ENCODE measurements at regions not wholly inside any gene's neighbourhood (a gene's known extent, or its start where the extent isn't known, plus 50 kb on each side); places are given as distances from the start of the nearest gene placed in this dataset.

DNA sequence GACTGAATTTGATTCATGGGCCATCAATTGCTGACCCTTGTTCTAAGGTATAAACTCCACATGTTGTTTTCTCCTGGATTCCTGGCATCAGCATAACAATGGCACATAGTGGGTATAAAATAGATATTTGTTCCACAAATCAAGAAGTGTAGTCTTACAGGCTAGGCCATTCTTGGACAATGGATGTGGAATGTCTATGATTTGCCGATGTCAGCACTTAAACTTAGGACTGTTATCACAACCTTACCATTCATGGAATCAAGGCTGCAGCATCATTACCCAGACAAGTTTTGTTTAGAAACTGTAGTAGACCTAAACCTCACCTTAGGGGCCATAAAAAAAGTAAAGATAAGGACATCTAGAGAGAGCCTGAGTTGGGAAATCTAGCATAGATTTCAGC is 680.0 kb downstream of the BRINP1 start:
- TF ChIP-seq POLR2A (IDR thresholded peaks at IDR 0.05; ENCODE audit: low read length) (no peak), JUNB (IDR thresholded peaks at IDR 0.05) (no peak), RFX5 (IDR thresholded peaks at IDR 0.05) (no peak), ZFP36 (IDR thresholded peaks at IDR 0.05; ENCODE audit: borderline replicate concordance, partially characterized antibody) (no peak), CEBPB (IDR thresholded peaks at IDR 0.05) (no peak), KDM5A (IDR thresholded peaks at IDR 0.05) (no peak)
- TF ChIP-seq, protein P1, sequence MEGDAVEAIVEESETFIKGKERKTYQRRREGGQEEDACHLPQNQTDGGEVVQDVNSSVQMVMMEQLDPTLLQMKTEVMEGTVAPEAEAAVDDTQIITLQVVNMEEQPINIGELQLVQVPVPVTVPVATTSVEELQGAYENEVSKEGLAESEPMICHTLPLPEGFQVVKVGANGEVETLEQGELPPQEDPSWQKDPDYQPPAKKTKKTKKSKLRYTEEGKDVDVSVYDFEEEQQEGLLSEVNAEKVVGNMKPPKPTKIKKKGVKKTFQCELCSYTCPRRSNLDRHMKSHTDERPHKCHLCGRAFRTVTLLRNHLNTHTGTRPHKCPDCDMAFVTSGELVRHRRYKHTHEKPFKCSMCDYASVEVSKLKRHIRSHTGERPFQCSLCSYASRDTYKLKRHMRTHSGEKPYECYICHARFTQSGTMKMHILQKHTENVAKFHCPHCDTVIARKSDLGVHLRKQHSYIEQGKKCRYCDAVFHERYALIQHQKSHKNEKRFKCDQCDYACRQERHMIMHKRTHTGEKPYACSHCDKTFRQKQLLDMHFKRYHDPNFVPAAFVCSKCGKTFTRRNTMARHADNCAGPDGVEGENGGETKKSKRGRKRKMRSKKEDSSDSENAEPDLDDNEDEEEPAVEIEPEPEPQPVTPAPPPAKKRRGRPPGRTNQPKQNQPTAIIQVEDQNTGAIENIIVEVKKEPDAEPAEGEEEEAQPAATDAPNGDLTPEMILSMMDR (IDR thresholded peaks at IDR 0.05): no peak
- TF ChIP-seq, protein P2, sequence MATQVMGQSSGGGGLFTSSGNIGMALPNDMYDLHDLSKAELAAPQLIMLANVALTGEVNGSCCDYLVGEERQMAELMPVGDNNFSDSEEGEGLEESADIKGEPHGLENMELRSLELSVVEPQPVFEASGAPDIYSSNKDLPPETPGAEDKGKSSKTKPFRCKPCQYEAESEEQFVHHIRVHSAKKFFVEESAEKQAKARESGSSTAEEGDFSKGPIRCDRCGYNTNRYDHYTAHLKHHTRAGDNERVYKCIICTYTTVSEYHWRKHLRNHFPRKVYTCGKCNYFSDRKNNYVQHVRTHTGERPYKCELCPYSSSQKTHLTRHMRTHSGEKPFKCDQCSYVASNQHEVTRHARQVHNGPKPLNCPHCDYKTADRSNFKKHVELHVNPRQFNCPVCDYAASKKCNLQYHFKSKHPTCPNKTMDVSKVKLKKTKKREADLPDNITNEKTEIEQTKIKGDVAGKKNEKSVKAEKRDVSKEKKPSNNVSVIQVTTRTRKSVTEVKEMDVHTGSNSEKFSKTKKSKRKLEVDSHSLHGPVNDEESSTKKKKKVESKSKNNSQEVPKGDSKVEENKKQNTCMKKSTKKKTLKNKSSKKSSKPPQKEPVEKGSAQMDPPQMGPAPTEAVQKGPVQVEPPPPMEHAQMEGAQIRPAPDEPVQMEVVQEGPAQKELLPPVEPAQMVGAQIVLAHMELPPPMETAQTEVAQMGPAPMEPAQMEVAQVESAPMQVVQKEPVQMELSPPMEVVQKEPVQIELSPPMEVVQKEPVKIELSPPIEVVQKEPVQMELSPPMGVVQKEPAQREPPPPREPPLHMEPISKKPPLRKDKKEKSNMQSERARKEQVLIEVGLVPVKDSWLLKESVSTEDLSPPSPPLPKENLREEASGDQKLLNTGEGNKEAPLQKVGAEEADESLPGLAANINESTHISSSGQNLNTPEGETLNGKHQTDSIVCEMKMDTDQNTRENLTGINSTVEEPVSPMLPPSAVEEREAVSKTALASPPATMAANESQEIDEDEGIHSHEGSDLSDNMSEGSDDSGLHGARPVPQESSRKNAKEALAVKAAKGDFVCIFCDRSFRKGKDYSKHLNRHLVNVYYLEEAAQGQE (IDR thresholded peaks at IDR 0.05): no peak

Data from A549 (cell line).